HUDEP-2 (cell line): ENCODE measurements at regions not wholly inside any gene's neighbourhood (a gene's known extent, or its start where the extent isn't known, plus 50 kb on each side); places are given as distances from the start of the nearest gene placed in this dataset.
"Not testable (repeated sequence)": the region's sequence is repeated elsewhere in the genome, so short reads cannot be mapped to it uniquely, and the experiment has no call there.

Experiments
- DNase-seq, 76 experiments: peaks; one replicate each; lab custom pipeline; 2025; ENCODE audit not compliant: unreplicated experiment in 76 of 76; lab: John Stamatoyannopoulos, UW

- DNase-seq: no peak
Observed at GRCh38 chr3:64783200-64783599, 95.4 kb upstream of the ADAMTS9 start.

- not testable (repeated sequence) for DNase-seq
Observed at GRCh38 chr3:64780923-64781322, 93.1 kb upstream of the ADAMTS9 start.

- DNase-seq: no peak
Observed at GRCh38 chr3:64773137-64773536, 85.3 kb upstream of the ADAMTS9 start.

- no peak for DNase-seq
Observed at GRCh38 chr3:64766440-64766839, 78.6 kb upstream of the ADAMTS9 start.

- no peak for DNase-seq
Observed at GRCh38 chr3:64765947-64766346, 78.1 kb upstream of the ADAMTS9 start.

- DNase-seq: no peak
Observed at GRCh38 chr3:64764386-64764929, 76.7 kb upstream of the ADAMTS9 start.

- no peak for DNase-seq
Observed at GRCh38 chr3:64763980-64764379, 76.2 kb upstream of the ADAMTS9 start.

GRCh38 chr3:64761729-64762128 lies 73.9 kb upstream of the ADAMTS9 start:
- DNase-seq: no peak

GRCh38 chr3:64760258-64760657 lies 72.5 kb upstream of the ADAMTS9 start:
- no peak for DNase-seq

GRCh38 chr3:64759811-64760210 lies 72.0 kb upstream of the ADAMTS9 start:
- no peak for DNase-seq

- no peak for DNase-seq
Observed at GRCh38 chr3:64756398-64756986, 68.7 kb upstream of the ADAMTS9 start.

- DNase-seq: no peak
Observed at GRCh38 chr3:64748244-64748904, 60.6 kb upstream of the ADAMTS9 start.

GRCh38 chr3:64747679-64748078 lies 59.9 kb upstream of the ADAMTS9 start:
- no peak for DNase-seq

GRCh38 chr3:64743887-64744243 lies 56.1 kb upstream of the ADAMTS9 start:
- no peak for DNase-seq

GRCh38 chr3:64743156-64743886 lies 55.5 kb upstream of the ADAMTS9 start:
- DNase-seq: no peak

- no peak for DNase-seq
Observed at GRCh38 chr3:64741341-64741740, 53.5 kb upstream of the ADAMTS9 start.

GRCh38 chr3:64739971-64740631 lies 52.3 kb upstream of the ADAMTS9 start:
- no peak for DNase-seq
